ENCODE measurements at regions not wholly inside any gene's neighbourhood (a gene's known extent, or its start where the extent isn't known, plus 50 kb on each side); places are given as distances from the start of the nearest gene placed in this dataset.

GRCh38 chr16:55390630-55391237, 66.7 kb downstream of the IRX6 start:
- no peaks in the 10 kb centered on the region for H4K20me1 ChIP-seq (ENCODE audit: low read depth)
- H3K36me3 Mint-ChIP-seq: no peaks in the 10 kb centered on the region
- peaks cover 46% of the 10 kb centered on the region for H3K4me1 Mint-ChIP-seq
- no peak overlapping the region for H3K27ac ChIP-seq
- DNase-seq (ENCODE audit: low spot score): no peak
- no peaks in the 10 kb centered on the region for H3F3A ChIP-seq (ENCODE audit: low read depth)
- no peaks in the 10 kb centered on the region for H3K79me2 ChIP-seq (ENCODE audit: low read depth)
- H3K4me2 ChIP-seq: no peak overlapping the region
- peaks cover 14% of the 10 kb centered on the region for H3K4me1 ChIP-seq
- H3K27me3 ChIP-seq: no peaks in the 10 kb centered on the region
- H3K4me3 Mint-ChIP-seq: peak overlapping the region; percentile 54
- no peaks in the 10 kb centered on the region for H3K9me3 Mint-ChIP-seq
- TF ChIP-seq EZH2 (IDR thresholded peaks at IDR 0.05) (no peak), CTCF (IDR thresholded peaks at IDR 0.05) (no peak), EZH2phosphoT487 (IDR thresholded peaks at IDR 0.05) (no peak)
- H2AFZ ChIP-seq (replicated peaks): no peak overlapping the region
- no peaks in the 10 kb centered on the region for H3K36me3 ChIP-seq
- H3K9me3 ChIP-seq (ENCODE audit: low read depth): no peaks in the 10 kb centered on the region
- H3K27me3 Mint-ChIP-seq (ENCODE audit: insufficient read depth, low read depth): peaks cover 6% of the 10 kb centered on the region
- H3K27ac Mint-ChIP-seq: peak overlapping the region; percentile 87
- no peak overlapping the region for H3K9ac ChIP-seq
- no peak overlapping the region for H3K4me3 ChIP-seq

GRCh38 chr16:55391760-55392375, 67.9 kb downstream of the IRX6 start:
- no peaks in the 10 kb centered on the region for H3F3A ChIP-seq (ENCODE audit: low read depth)
- H3K9ac ChIP-seq: no peak overlapping the region
- no peaks in the 10 kb centered on the region for H3K9me3 Mint-ChIP-seq
- H3K4me1 Mint-ChIP-seq: peaks cover 46% of the 10 kb centered on the region
- H3K27me3 ChIP-seq: no peaks in the 10 kb centered on the region
- H3K4me2 ChIP-seq: no peak overlapping the region
- DNase-seq (ENCODE audit: low spot score): no peak
- no peak overlapping the region for H3K27ac ChIP-seq
- H3K79me2 ChIP-seq (ENCODE audit: low read depth): no peaks in the 10 kb centered on the region
- H3K4me1 ChIP-seq: peaks cover 14% of the 10 kb centered on the region
- H3K4me3 ChIP-seq: no peak overlapping the region
- TF ChIP-seq EZH2phosphoT487 (IDR thresholded peaks at IDR 0.05): no peak
- no peak for TF ChIP-seq EZH2 (IDR thresholded peaks at IDR 0.05)
- TF ChIP-seq CTCF (IDR thresholded peaks at IDR 0.05): no peak
- no peaks in the 10 kb centered on the region for H4K20me1 ChIP-seq (ENCODE audit: low read depth)
- peak overlapping the region; percentile 15 for H3K27ac Mint-ChIP-seq
- H3K27me3 Mint-ChIP-seq (ENCODE audit: insufficient read depth, low read depth): peaks cover 6% of the 10 kb centered on the region
- H3K9me3 ChIP-seq (ENCODE audit: low read depth): no peaks in the 10 kb centered on the region
- H3K4me3 Mint-ChIP-seq: no peak overlapping the region
- no peaks in the 10 kb centered on the region for H3K36me3 ChIP-seq
- no peak overlapping the region for H2AFZ ChIP-seq (replicated peaks)
- no peaks in the 10 kb centered on the region for H3K36me3 Mint-ChIP-seq

GRCh38 chr16:55392701-55393100, 68.7 kb downstream of the IRX6 start:
- Histone ChIP-seq H3K27ac (no peak overlapping the region), H3K36me3 (no peaks in the 10 kb centered on the region), H3K4me1 (peaks cover 14% of the 10 kb centered on the region), H3K4me3 (no peak overlapping the region), H3K9ac (no peak overlapping the region), H4K20me1 (ENCODE audit: low read depth) (no peaks in the 10 kb centered on the region), H3F3A (ENCODE audit: low read depth) (no peaks in the 10 kb centered on the region), H2AFZ (replicated peaks) (no peak overlapping the region), H3K9me3 (ENCODE audit: low read depth) (no peaks in the 10 kb centered on the region), H3K79me2 (ENCODE audit: low read depth) (no peaks in the 10 kb centered on the region), H3K4me2 (no peak overlapping the region), H3K27me3 (no peaks in the 10 kb centered on the region)
- TF ChIP-seq CTCF (IDR thresholded peaks at IDR 0.05) (no peak), EZH2phosphoT487 (IDR thresholded peaks at IDR 0.05) (no peak), EZH2 (IDR thresholded peaks at IDR 0.05) (no peak)
- Mint-ChIP-seq H3K36me3 (no peaks in the 10 kb centered on the region), H3K4me3 (no peak overlapping the region), H3K27ac (no peak overlapping the region), H3K27me3 (ENCODE audit: insufficient read depth, low read depth) (peaks cover 6% of the 10 kb centered on the region), H3K4me1 (peaks cover 43% of the 10 kb centered on the region), H3K9me3 (no peaks in the 10 kb centered on the region)
- DNase-seq (ENCODE audit: low spot score): no peak

All from neural progenitor cell (in vitro differentiated cells).